HG02678 (cell line): ENCODE measurements at regions not wholly inside any gene's neighbourhood (a gene's known extent, or its start where the extent isn't known, plus 50 kb on each side); places are given as distances from the start of the nearest gene placed in this dataset.

ENCODE experiments used
- ATAC-seq: cut with Tn5 transposase; IDR thresholded peaks from one replicate; pipeline ENCODE4 v1.9.1; 2021; ENCODE audit warnings: mild to moderate bottlenecking, moderate library complexity; ENCODE audit not compliant: unreplicated experiment

DNA sequence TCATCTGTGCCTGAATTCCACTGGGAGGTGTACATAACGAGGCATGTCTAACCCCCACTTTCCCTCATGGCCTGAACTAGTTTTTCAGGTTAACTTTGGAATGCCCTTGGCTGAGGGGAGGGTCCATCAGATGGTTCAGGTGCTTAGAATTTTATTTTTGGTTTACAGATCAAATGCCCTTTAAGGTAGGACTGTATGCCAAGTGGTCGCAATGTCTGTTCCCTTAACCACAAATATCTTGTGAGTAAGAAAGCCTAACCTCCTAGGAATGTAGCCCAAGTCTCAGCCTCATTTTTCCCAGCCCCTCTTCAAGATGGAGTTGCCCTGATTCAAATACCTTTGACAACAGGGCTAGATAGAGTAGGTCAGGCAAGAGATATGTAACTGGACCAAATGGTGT, 78.4 kb downstream of the RNASET2 start:
- ATAC-seq, result no peak

GRCh38 chr6:166877349-166877748, 79.0 kb downstream of the RNASET2 start:
- no peak for ATAC-seq

GRCh38 chr6:166872531-166873009, 83.8 kb downstream of the RNASET2 start:
- no peak for ATAC-seq

DNA sequence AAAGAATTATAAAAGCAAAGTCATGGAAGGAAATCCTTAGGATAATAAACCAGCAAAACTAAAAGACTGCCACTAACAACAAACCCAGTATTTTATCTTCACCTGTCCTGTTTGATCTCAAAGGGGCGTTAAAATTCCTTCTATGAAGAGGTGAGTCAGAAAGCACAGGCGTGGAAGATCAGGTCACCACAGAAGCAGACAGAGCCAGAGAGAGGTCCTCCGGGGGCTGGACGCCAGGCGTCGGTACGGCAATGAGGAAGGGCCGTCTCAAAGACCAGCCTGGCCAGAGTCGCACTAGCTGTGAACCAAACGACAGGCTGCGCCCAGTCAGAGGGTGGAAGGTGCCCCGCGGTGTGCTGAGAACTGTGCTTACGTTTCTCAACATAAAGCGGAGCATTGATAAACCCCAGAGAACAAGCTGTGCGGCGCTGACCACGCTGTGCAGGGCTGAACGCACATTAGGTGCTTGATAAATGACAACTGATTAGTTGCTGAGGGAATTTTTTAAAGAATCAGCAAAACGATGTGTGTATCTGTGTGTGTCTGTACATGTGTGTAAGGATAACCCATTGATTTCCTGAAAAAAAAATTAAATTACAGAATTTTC, 85.6 kb downstream of the RNASET2 start:
- ATAC-seq, result no peak

DNA sequence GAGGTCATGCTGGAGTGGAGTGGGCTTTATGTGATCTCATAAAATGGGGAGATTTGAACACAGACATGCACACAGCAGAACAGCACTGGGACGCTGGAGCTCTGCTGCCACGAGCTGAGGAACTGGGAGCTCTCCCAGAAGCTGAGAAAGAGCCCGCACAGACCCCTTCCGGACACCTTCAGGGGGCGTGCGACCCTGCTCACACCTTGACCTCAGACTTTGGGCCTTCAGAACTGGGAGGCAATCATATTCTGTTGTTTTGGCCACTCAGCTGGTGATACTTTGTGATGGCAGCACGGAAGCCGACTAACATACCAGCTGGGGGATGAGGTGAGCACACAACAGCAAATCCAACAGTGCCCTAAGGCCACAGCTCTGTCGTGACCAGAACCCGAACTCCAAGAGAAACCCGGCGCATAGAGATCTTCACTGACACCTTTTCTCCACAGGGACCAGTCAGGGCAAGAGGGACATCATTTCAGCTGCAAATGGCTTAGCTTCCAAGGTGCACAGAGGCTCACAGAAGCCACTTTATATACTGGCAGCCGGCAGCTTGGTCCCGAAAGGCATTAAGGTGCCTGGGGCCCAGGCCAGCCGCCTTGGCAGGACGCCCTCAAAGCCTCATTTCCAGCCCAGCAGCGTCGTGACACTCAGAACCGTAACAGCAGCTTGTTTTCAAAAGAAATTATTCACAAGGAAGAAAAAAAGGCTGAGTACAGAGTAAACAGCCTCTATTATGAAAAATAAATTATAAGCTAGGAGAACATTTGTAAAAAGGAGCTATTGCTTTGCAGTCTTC, 89.3 kb downstream of the RNASET2 start:
- no peak for ATAC-seq

DNA sequence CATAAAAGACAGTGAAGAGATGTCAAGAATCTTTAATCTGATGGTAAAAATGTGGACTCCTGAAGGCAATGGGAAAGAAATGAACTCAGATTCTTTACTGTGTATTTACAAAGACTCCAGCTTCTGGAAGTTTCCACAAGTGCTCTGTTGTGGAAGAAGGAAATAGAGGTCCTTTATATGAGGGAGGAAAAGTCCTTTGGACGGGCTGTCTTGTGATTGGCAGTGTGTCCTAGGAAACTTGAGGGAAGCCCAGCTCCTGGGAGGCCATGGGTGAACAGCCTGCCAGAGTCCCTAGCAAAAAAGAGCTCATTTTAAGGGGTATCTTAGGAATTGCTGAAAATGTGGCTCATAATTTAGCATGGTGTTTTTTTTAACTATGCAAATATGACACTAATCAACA, 92.0 kb downstream of the RNASET2 start:
- ATAC-seq, result no peak

DNA sequence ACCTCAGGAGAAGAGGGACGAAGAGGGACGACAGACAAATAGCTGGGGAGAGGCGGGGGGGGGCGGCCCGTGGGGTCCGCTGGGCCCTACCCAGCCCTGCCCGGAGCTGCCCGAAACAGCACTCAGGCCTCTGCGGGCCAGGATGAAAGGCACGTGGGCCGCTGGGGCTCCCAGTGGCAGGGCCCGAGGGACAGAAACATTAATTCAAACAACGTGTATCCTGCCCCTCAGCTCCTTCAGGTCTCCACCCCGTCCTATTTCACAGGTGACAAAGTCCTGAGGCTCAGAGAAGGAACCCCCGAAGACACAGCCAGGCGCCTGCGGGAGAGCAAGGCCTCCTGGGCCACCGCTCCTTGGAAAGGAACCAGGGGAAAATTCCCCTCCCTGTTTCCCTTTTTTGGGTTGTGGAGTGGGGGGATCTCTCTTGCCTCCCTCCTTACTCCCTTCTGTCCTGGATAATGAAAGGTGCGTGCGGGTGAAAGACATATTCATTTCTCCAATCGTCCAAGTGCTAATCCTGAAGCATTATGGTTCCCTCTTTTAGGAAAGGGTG, 93.3 kb downstream of the RNASET2 start:
- peak; percentile 23 for ATAC-seq

DNA sequence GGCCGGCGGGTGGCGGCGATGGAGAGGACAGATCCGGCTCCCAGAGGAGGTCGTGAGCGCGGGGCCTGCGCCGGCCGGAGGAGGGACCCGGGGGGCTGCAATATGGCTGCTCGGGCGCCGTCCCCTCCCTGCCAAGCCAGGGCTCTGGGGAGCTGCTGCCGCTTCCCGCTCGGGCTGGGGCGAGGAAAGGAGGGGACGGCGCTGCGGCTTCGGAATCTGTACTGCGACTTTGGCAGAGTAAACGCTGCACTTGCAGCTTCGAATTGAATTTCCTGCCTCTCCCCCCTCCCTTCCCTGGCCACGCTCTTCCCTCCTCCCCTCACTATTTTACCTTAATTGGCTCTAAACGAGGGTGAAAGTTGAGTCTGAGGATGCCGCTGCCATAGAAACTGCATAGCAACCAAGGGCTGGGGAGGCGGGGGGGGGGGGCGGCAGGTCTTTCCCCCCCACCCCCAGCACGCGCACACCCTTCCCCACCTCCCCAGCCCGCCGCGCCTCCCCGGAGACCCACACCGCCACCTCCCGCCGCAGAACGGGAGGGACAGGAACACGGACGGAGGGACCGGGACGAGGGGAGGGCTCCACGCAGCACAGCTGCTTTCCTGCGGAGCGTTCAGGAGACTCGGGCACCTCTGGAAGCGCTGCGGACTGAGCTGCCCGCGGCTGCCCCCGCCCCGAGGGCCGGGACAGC, 93.9 kb downstream of the RNASET2 start:
- peak; percentile 50 for ATAC-seq

DNA sequence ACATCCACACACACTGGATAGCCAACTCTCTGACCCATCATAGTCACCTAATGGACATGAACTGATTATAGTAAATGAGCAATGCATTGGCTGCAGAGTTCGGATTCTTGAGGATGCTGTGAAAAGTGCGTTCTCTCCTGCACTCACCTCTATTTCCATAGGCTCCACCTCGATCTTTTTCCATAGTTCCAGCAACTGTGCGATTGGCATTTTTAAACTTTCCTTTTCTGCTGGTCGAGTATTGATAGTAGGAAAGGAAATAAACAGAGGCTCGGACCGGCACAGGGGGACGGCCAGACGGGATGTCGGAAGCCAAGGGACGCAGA, 94.4 kb downstream of the RNASET2 start:
- ATAC-seq, result no peak

DNA sequence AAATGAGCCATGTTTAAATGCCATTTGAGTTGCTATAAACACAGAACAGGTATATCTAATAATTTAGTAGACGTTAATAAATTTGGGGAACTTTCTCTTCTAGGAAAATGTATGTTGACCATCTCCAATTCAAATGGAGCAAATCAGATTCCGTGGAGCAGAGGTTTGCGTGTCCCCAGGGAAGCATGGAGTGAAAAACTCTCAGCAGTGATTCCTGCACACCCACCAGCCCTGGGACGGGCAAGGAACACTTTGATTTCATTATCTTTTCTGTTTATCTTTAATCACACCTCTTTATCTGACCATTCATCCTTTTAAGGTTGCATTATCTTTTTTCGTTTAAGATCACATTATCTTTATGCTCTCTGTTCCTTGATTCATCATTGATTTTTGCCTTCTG, 95.0 kb downstream of the RNASET2 start:
- no peak for ATAC-seq

GRCh38 chr6:166860392-166860791, 96.0 kb downstream of the RNASET2 start:
- no peak for ATAC-seq

GRCh38 chr6:166855416-166855815, 100.9 kb downstream of the RNASET2 start:
- no peak for ATAC-seq

GRCh38 chr6:166853371-166854325, 102.7 kb downstream of the RNASET2 start:
- no peak for ATAC-seq

DNA sequence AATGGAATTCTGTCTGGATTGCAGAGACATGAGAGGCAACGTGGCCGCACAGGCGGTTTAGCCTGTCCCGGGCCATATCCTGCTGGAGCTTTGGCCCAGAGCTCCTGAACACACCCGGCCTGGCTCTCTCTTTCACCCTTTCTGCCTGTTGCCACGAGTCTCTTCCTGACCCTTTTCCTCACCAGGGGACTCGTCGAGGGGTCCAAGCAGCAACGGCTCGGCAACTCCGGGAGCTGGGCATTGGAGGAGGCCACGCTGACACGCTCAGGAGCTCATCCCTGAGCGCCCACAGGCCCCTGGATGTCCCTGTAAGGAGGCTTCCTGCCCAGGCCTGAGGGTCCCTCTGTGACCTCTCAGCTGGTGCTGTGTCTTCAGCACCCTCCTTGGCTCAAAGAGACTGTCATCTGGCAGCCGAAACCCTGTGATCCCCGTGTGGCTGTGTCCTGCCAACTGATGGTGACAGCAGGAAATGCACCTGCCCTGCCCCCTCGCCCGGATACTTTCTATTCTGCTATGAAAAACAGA, 103.8 kb downstream of the RNASET2 start:
- ATAC-seq, result peak; percentile 46

DNA sequence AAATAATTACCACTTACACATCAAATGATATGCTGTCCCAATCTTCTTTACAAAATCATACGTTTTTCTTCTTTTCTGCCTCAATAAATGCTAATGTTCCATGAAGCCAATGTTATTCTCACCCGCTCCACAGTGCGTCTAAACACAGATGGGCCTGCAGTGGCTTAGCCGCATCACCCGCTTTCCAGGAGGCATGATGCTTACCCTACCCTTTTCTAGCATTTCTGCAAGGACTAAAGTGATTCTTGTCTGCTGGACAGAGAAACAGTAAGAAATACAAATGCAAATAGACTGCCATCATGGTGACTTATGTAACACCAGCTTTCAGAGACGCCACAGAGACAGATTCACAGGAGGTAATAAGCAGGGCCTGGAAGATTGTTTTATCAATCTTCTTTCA, 104.4 kb downstream of the RNASET2 start:
- ATAC-seq, result no peak

- no peak for ATAC-seq
Observed at GRCh38 chr6:166851426-166851825, 104.9 kb downstream of the RNASET2 start.

GRCh38 chr6:166850677-166851076, 105.7 kb downstream of the RNASET2 start:
- ATAC-seq, result no peak

DNA sequence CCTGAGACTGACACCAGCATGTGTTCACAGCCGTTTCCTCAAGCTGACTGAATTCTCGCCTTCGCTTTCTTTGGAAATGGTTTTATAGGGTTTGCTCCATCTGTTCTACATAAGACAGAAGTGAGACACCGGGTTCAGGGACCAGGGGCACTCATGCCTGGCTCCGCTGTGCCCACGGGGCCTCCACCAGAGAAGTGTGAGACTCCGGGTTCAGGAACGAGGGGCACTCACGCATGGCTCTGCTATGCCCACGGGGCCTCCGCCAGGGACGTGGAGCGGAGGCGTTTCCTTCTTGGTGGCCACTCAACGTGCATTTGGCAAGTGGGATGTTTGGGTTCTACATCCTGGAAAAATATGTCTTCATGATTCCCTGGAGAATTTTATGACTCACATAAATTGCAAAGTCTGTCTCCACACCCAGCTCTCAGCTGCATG, 106.6 kb downstream of the RNASET2 start:
- ATAC-seq, result peak; percentile 64

GRCh38 chr6:166848979-166849748, 107.2 kb downstream of the RNASET2 start:
- ATAC-seq, result no peak
